ENCODE measurements at regions not wholly inside any gene's neighbourhood (a gene's known extent, or its start where the extent isn't known, plus 50 kb on each side); places are given as distances from the start of the nearest gene placed in this dataset.

DNA sequence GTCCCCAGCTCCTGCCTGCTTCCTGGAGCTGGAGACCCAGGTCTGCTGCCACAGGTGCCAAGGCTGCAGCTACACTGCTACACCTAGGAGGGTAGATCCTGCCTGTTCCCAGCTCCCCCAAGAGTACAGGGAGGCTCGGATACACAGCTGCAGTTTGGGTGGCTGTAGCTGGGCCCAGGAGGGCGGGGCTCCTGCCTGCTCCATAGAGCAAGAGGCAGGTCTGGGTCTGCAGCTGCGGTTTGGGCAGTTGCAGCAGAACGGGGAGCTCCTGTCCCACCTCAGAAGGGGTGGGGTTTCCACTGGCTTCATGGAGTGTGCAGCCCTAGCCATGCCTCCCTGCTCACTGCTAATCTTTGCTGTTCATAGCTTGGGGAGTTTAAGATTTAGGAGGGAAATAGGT is 199.0 kb downstream of the NUFIP1 start:
- TF ChIP-seq, protein P1, sequence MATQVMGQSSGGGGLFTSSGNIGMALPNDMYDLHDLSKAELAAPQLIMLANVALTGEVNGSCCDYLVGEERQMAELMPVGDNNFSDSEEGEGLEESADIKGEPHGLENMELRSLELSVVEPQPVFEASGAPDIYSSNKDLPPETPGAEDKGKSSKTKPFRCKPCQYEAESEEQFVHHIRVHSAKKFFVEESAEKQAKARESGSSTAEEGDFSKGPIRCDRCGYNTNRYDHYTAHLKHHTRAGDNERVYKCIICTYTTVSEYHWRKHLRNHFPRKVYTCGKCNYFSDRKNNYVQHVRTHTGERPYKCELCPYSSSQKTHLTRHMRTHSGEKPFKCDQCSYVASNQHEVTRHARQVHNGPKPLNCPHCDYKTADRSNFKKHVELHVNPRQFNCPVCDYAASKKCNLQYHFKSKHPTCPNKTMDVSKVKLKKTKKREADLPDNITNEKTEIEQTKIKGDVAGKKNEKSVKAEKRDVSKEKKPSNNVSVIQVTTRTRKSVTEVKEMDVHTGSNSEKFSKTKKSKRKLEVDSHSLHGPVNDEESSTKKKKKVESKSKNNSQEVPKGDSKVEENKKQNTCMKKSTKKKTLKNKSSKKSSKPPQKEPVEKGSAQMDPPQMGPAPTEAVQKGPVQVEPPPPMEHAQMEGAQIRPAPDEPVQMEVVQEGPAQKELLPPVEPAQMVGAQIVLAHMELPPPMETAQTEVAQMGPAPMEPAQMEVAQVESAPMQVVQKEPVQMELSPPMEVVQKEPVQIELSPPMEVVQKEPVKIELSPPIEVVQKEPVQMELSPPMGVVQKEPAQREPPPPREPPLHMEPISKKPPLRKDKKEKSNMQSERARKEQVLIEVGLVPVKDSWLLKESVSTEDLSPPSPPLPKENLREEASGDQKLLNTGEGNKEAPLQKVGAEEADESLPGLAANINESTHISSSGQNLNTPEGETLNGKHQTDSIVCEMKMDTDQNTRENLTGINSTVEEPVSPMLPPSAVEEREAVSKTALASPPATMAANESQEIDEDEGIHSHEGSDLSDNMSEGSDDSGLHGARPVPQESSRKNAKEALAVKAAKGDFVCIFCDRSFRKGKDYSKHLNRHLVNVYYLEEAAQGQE (IDR thresholded peaks at IDR 0.05; ENCODE audit: insufficient read depth in 1 of 2, low read depth in 2 of 2, low read length in 1 of 2), result no peak
- no peak for TF ChIP-seq TCF7L2 (IDR thresholded peaks at IDR 0.05; ENCODE audit: low read depth, low read length)
- TF ChIP-seq POLR2AphosphoS5 (IDR thresholded peaks at IDR 0.05; ENCODE audit: low read depth, low read length), result no peak
- TF ChIP-seq, protein P2, sequence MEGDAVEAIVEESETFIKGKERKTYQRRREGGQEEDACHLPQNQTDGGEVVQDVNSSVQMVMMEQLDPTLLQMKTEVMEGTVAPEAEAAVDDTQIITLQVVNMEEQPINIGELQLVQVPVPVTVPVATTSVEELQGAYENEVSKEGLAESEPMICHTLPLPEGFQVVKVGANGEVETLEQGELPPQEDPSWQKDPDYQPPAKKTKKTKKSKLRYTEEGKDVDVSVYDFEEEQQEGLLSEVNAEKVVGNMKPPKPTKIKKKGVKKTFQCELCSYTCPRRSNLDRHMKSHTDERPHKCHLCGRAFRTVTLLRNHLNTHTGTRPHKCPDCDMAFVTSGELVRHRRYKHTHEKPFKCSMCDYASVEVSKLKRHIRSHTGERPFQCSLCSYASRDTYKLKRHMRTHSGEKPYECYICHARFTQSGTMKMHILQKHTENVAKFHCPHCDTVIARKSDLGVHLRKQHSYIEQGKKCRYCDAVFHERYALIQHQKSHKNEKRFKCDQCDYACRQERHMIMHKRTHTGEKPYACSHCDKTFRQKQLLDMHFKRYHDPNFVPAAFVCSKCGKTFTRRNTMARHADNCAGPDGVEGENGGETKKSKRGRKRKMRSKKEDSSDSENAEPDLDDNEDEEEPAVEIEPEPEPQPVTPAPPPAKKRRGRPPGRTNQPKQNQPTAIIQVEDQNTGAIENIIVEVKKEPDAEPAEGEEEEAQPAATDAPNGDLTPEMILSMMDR (IDR thresholded peaks at IDR 0.05), result no peak
- TF ChIP-seq SIN3A (IDR thresholded peaks at IDR 0.05; ENCODE audit: borderline replicate concordance, insufficient read depth, low read depth, low read length), result no peak
- ChIA-PET CTCF (no interaction called here), POLR2A (no interaction called here)
- H3K27me3 ChIP-seq (ENCODE audit: control insufficient read depth, insufficient read depth, low read length), result no peaks in the 10 kb centered on the region
- H3K4me1 ChIP-seq (ENCODE audit: control insufficient read depth, insufficient read depth, low read length), result no peaks in the 10 kb centered on the region
- no peaks in the 10 kb centered on the region for H3K9me3 ChIP-seq (ENCODE audit: control insufficient read depth, insufficient read depth, low read depth, low read length)
- ATAC-seq (no peak), DNase-seq (ENCODE audit: low read depth, low spot score) (no peak)
- H3K27ac ChIP-seq (ENCODE audit: low read length), result no peak overlapping the region
- H3K36me3 ChIP-seq (ENCODE audit: control insufficient read depth, insufficient read depth, low read length), result no peaks in the 10 kb centered on the region
- no peak overlapping the region for H3K4me3 ChIP-seq (ENCODE audit: low read depth in 2 of 2, low read length in 2 of 2)
- BruUV-seq (replicated peaks), result no TSS peak
- in situ Hi-C loops (cut with HindIII; ENCODE audit: low pct_unique_long_range_greater_than_20kb, low sequenced_read_pairs), result no loop called here
- intact Hi-C loops (cut with micrococcal nuclease; ENCODE audit: unreplicated experiment), result no loop called here

DNA sequence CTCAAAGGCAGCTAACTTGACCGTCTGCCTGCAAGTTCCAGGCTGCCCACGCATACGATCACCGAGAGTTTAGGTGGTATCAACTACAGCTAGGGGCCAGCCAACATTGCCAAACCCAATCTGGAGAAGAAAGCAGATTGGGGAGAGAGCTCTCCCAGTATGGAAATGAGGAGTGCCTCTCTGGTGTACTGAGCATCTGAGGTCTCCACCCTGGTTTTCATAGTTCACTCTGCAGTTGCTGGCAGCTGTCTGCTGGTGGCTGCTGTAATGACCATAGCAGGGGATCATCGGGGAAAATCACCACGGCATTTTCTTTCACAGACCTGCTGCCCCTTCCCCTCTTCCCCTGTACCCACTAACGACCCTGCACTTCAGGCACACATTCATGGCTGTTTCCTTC is 201.7 kb downstream of the NUFIP1 start:
- in situ Hi-C loops (cut with HindIII; ENCODE audit: low pct_unique_long_range_greater_than_20kb, low sequenced_read_pairs) (no loop called here), intact Hi-C loops (cut with micrococcal nuclease; ENCODE audit: unreplicated experiment) (no loop called here)
- Histone ChIP-seq H3K27ac (ENCODE audit: low read length) (no peak overlapping the region), H3K27me3 (ENCODE audit: control insufficient read depth, insufficient read depth, low read length) (no peaks in the 10 kb centered on the region), H3K4me1 (ENCODE audit: control insufficient read depth, insufficient read depth, low read length) (no peaks in the 10 kb centered on the region), H3K36me3 (ENCODE audit: control insufficient read depth, insufficient read depth, low read length) (no peaks in the 10 kb centered on the region), H3K9me3 (ENCODE audit: control insufficient read depth, insufficient read depth, low read depth, low read length) (no peaks in the 10 kb centered on the region), H3K4me3 (ENCODE audit: low read depth in 2 of 2, low read length in 2 of 2) (no peak overlapping the region)
- ChIA-PET CTCF (no interaction called here), POLR2A (no interaction called here)
- ATAC-seq, result no peak
- BruUV-seq (replicated peaks), result no TSS peak
- DNase-seq (ENCODE audit: low read depth, low spot score), result no peak
- TF ChIP-seq, protein P2 (IDR thresholded peaks at IDR 0.05), result no peak
- TF ChIP-seq SIN3A (IDR thresholded peaks at IDR 0.05; ENCODE audit: borderline replicate concordance, insufficient read depth, low read depth, low read length), result no peak

DNA sequence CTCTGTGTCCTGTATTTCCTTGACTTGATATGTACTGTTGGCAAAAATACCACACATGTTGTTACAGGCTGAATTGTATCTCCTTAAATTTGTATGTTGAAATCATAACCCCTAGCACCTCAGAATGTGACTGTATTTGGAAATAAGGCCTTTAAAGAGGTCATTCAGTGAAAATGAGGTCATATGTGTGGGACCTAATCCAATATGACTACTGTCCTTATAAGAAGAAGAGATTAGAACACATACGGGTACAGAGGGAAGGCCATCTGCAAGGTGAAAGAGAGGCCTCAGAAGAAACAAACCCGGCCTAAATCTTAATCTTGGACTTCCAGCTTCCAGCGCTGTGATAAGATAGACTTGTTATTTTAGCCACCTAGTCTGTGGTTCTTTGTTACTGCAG is 202.5 kb downstream of the NUFIP1 start:
- ChIA-PET CTCF (no interaction called here), POLR2A (no interaction called here)
- no peaks in the 10 kb centered on the region for H3K27me3 ChIP-seq (ENCODE audit: control insufficient read depth, insufficient read depth, low read length)
- TF ChIP-seq, protein P2 (IDR thresholded peaks at IDR 0.05), result no peak
- TF ChIP-seq TCF7L2 (IDR thresholded peaks at IDR 0.05; ENCODE audit: low read depth, low read length) (no peak), POLR2AphosphoS5 (IDR thresholded peaks at IDR 0.05; ENCODE audit: low read depth, low read length) (no peak), SIN3A (IDR thresholded peaks at IDR 0.05; ENCODE audit: borderline replicate concordance, insufficient read depth, low read depth, low read length) (no peak)
- TF ChIP-seq, protein P1 (IDR thresholded peaks at IDR 0.05; ENCODE audit: insufficient read depth in 1 of 2, low read depth in 2 of 2, low read length in 1 of 2), result no peak
- no peak overlapping the region for H3K4me3 ChIP-seq (ENCODE audit: low read depth in 2 of 2, low read length in 2 of 2)
- intact Hi-C loops (cut with micrococcal nuclease; ENCODE audit: unreplicated experiment) (no loop called here), in situ Hi-C loops (cut with HindIII; ENCODE audit: low pct_unique_long_range_greater_than_20kb, low sequenced_read_pairs) (no loop called here)
- H3K4me1 ChIP-seq (ENCODE audit: control insufficient read depth, insufficient read depth, low read length), result no peaks in the 10 kb centered on the region
- BruUV-seq (replicated peaks), result no TSS peak
- no peak for DNase-seq (ENCODE audit: low read depth, low spot score)
- H3K36me3 ChIP-seq (ENCODE audit: control insufficient read depth, insufficient read depth, low read length), result no peaks in the 10 kb centered on the region
- no peaks in the 10 kb centered on the region for H3K9me3 ChIP-seq (ENCODE audit: control insufficient read depth, insufficient read depth, low read depth, low read length)
- ATAC-seq, result no peak
- H3K27ac ChIP-seq (ENCODE audit: low read length), result no peak overlapping the region
